ENCODE measurements at regions not wholly inside any gene's neighbourhood (a gene's known extent, or its start where the extent isn't known, plus 50 kb on each side); places are given as distances from the start of the nearest gene placed in this dataset.

DNA sequence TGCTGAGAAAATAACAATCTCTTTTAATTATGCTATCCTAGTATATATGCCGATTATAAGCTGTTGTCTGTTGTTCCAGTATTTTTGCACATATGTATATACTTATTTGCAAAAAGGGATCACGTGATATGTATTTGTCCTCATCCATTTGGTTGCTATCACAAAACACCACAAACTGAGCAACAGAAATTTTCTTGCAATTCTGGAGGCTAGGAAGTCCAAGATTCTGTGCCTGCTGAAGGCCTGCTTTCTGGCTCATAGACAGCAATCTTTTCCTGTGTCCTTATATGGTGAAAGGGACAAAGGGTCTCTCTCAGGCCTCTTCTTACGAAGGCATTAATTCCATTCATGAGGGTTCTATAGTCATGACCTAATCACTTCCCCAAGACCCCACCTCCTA lies 186.5 kb downstream of the LPIN1 start:
- TF ChIP-seq EZH2 (IDR thresholded peaks at IDR 0.05; ENCODE audit: borderline replicate concordance, insufficient read depth, low read depth, low read length, poor library complexity, severe bottlenecking), result no peak
- no peak for TF ChIP-seq CTCF (IDR thresholded peaks at IDR 0.05)

All from B cell (primary cell).